H4 (cell line): ENCODE measurements at regions not wholly inside any gene's neighbourhood (a gene's known extent, or its start where the extent isn't known, plus 50 kb on each side); places are given as distances from the start of the nearest gene placed in this dataset.
A peak's percentile ranks its signal among the peaks of the same experiment; 100 is the strongest.

Experiments used
- DNase-seq: peaks from one replicate; pipeline ENCODE4 v3.0.0-alpha.2; 2015; ENCODE audit warnings: low spot score

DNA sequence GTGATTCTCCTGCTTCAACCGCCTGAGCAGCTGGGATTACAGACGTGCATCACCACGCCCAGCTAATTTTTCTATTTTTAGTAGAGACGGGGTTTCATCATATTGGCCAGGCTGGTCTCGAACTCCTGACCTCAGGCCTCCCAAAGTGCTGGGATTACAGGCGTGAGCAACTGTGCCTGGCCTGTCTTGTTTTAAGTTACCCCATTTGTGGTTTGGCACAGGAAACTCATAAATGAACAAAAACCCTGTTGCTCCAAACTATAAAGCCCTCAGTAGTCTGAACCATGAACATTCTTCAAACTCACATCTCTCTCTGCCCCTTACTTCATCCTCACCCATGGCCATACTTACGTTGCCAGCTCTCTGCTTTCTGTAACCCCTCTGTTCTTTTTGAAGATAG lies 61.7 kb downstream of the RHOU start:
- peak; percentile 27 for DNase-seq

DNA sequence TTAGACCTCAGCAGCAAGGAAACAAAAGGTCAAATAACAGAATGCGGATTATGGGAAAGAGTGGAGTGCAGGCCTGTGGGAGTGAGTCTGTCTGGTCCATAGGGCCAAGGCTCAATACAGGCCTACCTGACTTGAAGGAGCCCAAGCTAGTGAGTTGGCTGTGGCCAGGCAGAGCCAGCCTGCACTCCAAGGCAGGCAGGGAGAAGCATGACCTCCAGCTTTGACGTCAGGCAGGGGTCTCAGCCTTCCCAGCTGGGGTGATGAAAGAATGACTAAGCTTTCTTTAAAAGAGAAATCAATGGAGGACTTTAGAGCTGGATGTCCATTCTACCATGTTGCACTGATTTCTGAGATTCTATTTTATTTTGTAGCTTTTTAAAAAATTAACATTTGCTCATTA lies 62.8 kb downstream of the RHOU start:
- no peak for DNase-seq

DNA sequence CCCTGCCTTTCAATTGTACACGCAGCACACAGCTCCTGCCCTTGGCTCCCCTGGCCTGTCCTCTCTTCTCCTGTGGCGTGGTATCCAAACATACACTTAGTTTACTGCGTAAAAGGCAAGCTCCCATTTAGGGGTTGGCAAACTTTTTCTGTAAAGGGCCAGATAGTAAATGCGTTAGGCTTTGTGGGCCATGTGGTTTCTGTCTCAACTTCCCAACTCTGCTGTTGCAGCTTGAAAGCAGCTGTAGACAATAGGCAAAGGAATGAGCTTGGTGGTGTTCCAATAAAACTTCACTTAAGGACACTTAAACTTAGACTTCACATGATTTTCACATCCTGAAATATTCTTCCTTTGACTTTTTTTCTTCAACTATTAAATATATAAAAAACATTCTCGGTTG lies 63.3 kb downstream of the RHOU start:
- no peak for DNase-seq

DNA sequence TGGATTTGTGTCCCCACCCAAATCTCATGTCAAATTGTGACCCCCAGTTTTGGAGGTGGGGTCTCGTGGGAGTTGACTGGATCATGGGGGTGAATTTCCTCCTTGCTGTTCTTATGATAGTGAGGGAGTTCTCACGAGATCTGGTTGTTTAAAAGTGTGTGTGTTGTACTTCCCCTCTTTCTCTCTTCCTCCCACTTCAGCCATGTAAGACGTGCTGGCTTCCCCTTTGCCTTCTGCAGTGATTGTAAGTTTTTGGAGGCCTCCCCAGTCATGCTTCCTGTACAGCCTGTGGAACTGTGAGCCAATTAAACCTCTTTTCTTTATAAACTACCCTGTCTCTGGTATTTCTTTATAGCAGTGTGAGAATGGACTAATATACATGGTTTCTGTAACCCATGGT lies 64.6 kb downstream of the RHOU start:
- no peak for DNase-seq

DNA sequence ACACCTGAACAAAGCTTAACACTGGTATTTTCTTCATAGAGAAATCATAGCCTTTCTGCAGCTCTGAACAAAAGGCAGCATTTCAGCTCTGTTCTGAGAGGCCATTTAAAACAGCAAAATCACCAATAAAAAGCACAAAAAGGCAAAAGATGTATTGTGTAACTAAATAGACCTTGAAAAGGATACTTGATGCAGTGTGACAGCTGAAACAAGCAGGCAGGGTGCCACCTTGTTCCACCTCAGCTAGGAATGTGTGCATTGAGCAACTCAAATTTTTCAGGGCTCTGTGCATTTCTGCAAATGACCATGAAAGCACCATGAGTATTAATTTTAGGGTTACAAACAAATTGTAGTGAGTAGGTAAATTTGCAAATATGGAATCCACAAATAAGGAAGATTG lies 65.8 kb downstream of the RHOU start:
- no peak for DNase-seq

DNA sequence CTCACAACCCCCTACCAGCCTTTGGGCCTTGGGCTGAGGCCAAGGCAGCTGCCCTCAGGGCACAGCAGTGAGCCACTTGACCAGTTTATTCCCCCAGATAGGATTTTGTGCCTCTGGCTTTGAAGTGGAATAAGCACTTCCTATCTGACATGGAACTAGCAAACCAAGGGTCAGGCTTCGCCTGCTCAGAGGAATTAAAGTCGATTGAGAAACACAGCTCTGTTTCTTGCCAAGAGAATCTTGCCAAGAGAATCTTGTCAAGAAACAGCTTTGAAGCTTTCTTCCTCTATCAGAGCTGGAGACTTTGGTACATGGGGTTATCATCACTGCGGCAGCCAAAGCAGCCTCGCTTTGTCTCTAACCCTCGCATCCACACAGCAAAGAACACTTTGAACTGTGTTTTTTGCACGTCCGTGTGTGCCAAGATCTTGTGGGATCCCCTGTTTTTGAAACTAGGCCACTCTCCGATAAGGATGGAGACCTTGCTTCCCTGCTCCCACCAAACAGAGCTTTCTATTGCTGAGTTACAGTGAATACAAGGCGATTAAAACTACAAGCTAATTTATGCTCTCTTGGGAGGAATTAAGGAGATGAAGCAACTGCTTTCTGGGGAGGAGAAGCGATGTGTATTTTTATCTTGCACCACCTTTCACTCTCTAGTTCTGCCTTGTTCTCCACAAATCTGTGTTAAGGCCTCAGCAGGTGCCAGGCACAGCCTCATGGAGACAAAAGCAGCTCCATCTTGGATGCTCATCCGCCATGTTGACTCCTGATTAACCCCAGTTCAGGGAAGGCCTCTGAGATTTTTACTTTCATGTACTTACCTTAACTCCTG lies 67.3 kb downstream of the RHOU start:
- DNase-seq, result no peak

DNA sequence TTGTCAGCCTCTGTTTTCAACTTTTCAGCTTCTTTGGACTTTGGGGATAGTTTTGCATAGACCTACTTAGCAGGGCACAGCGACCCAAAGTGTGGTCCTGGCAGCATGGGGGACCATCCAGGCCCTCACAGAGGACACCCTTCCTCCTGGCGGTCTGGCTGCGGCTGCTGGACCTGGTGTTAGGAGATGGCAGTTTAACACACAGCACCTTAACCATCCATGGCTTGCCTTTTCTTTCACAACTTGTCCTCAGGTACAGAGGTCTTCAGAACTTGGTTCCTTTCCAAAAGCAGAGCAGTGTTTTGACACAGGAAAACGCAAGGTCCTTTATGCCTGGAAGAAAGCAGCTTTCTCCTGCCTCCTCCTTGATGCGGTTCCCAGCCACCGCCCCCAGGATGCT lies 68.1 kb downstream of the RHOU start:
- DNase-seq, result no peak

DNA sequence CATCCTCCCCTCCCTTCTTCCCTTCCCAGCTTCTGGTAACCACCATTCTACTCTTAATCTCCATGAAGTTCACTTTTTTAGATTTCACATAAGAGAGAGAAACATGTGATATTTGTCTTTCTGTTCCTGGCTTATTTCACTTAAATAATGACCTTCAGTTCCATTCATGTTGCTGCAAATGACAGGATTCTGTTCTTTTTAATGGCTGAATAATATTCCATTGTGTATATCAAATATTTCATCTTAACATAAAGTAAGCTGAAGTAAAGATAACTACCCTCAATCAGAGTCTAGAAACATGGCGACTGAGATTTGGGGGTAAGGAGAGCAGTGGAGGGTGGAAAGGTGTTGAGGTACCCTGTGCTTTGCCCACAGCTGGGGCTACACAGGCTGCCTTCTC lies 68.9 kb downstream of the RHOU start:
- DNase-seq, result no peak

DNA sequence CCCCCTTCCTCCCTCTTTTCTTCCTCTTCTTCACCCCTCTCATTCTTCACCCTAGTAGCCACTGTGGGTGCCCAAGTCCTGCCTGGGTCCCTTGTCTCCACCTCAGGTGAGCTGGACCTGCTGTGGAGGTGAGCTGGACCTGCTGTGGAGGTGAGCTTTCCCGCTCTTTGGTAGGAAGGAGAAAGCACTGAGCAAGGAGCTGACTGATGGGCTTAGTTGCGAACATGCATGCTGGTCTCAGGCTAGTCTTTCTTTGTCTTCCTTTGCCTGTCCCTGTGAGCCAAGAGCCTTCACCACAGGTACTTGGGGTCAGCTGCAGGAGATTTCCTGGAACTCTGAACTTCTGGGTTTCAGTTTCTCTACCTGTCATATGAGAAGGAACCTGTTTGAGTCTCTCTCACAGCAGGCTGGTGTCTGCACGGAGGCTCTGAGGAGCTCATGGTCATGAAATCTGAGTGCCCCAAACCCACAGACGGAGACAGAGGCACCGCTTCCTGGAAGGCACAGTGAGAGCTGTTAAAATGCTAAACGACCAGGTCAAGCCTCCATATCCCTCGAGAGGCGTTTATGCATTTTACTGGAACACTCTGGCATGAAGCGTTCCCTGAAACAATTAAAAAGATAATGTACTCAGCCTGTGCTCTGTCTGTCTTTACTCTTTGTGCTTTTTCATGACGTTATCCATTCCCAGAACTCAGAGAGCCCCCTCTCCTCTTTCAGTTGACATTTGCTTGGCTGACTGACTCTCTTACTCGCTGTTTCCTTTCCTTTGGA lies 69.5 kb downstream of the RHOU start:
- no peak for DNase-seq

DNA sequence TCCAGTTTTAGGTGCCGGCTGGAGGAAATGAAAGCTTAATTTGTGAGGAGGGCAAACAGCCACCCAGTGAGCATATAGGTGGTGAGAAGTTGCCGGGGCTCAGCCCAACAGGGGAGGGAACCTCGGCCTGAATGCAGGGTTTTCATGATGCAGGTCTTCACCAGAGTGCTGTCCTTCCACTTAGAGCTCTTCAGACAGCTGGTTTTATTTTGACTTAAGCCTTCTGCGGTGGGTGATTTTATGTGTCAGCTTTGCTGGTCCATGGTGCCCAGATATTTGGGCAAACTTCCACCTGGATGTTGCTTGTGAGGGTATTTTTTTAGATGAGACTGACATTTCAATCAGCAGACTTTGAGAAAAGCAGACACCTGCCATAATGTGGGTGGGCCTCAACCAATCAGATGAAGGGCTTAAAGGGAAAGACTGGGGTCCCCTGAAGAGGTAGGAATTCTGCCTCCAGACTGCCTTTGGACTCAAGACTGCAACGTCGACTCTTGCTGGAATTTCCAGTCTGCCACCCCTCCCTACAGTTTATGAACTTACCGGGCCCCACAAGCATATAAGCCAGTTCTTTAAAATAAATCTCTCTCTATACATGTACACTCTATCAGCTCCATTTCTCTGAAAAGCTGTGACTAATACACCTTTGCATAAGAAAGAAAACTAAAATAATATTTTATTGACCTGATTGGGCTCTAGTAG lies 72.8 kb downstream of the RHOU start:
- no peak for DNase-seq

DNA sequence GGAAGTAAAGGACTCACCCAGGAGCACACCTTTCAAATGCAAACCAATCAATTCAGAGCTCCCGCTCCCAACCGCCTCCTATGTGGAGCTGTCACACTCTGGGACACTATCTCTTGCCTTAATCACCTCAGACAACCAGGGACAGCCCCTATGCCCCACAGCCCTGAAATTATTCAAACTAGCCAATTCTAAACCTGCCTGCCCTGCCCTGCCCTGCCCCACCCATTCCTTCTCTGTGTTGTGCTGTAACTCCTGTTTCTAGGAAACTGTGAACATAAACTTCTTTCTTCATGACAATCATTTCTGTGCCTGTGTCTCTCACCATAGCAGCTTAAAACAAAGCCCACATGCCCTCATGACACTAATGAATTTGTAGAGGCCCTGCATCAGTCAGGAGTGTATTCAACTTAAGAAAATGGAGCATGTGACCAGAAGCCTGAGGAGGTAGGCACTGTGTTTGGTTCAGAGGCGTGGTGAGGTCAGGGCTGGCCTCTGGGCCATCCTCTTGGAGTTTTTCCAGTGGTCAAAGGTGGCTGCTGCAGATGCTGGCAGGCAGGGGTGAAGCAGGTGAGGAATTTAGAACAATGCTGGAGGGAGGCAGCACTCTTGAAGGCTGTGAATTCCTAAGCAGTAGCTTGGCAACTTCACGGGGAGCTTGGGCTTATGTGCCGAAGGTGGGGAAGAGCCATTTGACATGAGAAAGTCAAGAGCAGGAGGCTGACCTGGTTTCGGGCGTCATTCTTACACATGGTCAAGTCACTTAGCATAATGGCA lies 74.5 kb downstream of the RHOU start:
- no peak for DNase-seq

DNA sequence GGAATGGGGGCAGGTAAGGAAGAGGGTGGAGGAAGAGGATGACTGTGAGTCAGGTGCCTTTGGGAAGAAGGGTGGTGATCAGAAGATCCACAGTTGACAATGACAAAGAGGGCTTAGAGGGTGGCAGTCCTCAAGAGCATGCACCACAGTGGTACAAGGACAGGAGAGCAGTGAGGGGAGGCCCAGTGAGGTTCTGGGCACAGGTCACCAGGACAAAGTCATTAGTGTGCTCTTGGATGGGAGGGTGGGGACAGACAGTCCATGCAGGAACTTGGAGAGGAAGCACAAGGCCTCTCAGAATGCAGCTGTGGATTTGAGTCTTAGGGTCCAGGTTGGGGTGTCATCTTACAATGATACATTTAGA lies 75.1 kb downstream of the RHOU start:
- DNase-seq, result no peak

DNA sequence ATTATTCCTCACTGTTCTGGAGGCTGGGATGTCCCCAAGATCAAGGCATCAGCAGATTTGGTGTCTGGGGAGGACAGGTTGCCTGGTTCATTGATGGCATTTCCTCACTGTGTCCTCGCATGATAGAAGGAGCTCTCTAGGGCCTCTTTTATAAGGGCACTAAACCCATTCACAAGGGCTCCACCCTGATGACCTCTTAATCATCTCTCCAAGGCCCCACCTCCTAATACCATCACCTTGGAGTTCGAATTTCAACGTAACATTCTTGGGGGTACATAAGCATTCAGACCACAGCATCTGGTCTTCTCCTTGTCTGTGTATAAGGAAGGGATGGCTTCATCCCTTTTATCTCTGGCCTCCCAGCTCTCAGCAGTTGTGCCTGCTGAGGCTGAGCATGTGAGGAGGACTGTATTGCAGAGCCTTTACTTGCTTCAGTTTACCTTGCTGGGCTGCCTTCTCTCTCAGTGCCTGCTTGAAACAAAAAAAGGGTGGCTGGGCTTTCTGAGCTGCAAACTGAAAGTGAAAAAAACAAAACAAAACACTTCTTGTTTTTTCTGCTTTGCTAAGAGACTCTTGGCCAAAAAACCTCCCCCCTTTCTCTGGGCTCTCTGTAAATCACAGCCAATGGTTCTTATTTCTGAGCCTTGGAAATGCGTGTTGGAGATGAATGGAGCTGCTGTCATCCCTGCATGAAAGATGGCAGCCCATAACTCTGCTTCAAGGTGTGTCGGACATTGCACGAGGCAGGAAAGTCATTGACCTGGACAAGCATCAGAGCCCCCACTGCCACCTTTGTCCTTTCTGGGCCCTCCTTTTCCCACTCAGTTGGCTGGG lies 75.8 kb downstream of the RHOU start:
- DNase-seq, result no peak

DNA sequence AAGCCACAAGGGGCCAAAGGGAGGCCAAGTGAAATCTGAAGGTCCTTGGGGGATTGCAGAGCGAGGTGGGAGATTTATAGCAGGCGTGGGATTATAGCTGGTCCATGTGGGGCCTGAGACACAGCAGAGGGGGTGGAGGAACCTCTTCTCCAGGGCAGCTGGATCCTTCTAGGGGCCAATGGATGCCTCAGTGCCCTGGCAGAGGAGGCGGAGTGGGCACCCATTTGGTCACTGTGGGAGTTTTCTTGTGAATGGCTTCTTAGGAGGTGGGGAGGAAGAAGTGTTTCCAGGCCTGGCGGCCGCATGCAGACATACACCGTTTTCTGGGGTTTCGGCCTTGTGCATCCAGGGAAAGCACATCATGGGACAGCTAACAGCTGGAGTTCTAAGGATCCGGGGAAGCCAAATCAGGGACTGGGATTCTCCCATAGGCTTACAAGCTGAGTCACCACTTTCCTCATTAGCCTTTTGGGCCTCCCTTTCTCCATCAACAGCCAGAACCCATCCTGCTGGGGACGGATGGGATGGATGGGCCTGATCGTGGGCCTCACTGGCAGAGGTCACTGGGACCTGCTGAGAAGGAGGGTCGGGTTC lies 76.5 kb downstream of the RHOU start:
- DNase-seq, result no peak

DNA sequence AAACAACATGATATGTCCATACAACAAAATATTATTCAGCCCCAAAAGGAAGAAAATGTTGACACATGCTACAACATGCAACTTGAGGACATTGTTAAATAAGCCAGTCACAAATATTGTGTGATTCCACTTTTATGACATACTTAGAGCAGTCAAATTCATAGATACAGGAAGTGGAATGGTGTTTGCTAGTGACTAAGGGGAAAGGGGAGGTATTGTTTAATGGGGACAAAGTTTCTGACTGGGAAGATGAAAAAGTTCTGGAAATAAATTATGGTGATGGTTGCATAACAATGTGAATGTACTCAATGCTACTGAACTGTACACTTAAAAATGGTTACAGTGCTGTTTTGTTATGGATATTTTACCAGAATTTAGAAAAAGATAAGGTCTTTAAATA lies 77.7 kb downstream of the RHOU start:
- no peak for DNase-seq

DNA sequence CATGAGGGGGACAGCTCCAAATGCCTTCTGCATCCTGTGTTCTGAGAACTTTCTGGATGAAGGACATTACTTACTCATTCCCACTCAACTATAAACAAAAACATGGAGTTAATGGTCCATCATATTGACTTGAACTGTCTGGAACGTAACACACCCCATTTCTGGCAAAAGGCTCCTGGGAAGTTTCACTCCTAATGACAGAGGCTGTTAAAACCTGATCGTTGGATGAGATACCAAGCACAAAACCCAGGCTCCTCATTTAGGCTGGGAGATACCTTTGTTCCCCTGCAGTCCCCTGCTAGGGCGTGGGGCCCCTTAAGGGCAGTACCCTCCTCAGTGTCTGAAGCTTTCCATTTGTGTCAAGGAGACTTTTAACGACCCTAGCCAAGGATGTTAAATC lies 78.9 kb downstream of the RHOU start:
- DNase-seq, result no peak

DNA sequence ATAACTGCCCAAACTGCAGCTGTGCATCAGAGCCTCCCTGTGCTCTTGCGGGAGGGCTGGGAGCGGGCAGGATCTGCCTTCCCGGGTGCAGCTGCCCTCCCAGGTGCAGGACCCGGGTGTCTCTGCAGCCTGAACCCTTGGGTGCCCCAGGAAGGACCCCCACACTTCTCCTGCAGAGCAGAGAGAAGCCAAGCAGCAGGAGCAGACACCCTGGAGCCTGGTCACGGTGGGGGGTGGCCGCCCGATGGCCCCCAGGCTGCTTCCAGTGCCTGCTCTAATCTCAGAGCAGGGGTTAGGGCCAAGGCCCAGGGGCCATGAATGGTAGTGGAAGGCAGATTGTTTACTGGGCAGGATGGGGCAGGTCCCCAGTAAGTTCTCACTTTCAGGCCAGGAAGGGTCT lies 83.0 kb downstream of the RHOU start:
- no peak for DNase-seq

DNA sequence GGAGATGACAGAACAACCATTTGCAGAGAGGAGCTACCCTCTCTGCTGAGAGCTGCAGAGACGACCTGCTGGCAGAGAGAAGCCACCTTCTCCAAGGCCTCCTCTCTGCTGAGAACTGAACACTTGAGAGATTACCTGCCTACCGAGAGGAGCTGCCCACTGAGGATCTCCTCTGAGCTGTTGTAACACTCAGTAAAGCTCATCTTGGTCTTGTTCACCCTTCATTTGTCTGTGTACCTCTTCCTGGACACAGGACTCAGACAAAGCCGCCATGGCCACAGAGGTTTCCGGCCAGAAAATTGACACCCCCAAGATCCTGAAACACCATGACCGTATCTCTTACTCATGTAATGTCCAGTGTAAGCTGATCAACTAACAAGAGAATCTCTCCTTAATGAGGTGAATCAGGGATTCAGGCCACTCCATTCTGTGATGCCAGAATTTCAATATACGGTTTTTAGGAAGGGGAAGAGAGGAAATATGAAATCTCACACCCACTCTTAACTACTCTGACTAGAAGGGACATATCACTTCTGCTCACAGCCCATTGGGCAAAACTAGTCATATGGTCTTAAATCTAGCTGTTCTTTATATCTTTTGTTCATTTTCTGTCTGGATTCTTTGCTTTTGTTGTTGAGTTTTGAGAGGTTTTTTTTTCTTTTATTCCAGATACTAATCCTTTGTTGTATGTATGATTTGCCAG lies 83.8 kb downstream of the RHOU start:
- no peak for DNase-seq

DNA sequence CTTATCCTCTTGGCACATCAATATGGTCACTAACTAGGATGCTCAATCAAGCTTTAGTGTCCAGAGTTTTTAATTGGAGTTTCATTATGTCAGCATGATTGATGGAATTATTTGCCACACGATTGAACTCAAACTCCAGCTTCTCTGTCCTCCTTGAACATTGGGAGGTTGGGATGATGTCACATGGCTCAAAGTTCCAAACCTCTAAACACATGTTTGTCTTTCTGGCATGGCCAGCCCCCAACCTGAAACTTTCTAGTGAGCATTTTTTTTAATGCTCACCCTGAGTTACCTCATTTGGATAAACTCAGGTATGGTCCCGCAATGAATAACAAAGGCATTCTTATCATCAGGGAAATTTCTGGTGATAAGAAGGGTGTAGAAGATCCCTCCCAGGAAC lies 86.0 kb downstream of the RHOU start:
- no peak for DNase-seq

DNA sequence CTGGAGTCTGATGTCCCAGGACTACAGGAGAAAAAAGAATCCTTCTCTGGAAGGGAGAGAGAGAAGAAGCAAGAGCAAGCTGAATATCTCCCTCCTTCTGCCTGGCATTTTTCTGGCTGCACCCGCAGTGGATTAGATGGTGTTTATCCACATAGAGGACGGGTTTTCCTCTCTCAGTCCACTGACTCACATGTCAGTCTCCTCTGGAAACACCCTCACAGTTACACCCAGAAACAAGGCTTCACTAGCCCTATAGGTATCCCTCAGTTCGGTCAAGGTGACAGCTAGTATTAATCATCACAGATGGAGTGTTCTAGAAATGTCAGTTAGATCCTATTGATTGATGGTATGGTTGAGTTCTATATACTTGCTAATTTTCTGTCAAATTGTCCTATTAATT lies 87.9 kb downstream of the RHOU start:
- DNase-seq, result no peak
